ENCODE measurements at regions not wholly inside any gene's neighbourhood (a gene's known extent, or its start where the extent isn't known, plus 50 kb on each side); places are given as distances from the start of the nearest gene placed in this dataset.

- TF ChIP-seq, protein P1, sequence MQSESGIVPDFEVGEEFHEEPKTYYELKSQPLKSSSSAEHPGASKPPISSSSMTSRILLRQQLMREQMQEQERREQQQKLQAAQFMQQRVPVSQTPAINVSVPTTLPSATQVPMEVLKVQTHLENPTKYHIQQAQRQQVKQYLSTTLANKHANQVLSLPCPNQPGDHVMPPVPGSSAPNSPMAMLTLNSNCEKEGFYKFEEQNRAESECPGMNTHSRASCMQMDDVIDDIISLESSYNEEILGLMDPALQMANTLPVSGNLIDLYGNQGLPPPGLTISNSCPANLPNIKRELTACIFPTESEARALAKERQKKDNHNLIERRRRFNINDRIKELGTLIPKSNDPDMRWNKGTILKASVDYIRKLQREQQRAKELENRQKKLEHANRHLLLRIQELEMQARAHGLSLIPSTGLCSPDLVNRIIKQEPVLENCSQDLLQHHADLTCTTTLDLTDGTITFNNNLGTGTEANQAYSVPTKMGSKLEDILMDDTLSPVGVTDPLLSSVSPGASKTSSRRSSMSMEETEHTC (IDR thresholded peaks at IDR 0.05) = no peak
- no peak for TF ChIP-seq SREBF2 (CRISPR knock-in tag; IDR thresholded peaks at IDR 0.05)
- TF ChIP-seq SETDB1 (IDR thresholded peaks at IDR 0.05; ENCODE audit: low read length) = no peak
- no peak for TF ChIP-seq RFX5 (IDR thresholded peaks at IDR 0.05; ENCODE audit: low read depth, low read length)
- TF ChIP-seq NCOR1 (IDR thresholded peaks at IDR 0.05) = no peak
- TF ChIP-seq BRF1 (IDR thresholded peaks at IDR 0.05; ENCODE audit: borderline replicate concordance, extremely low read depth, insufficient read length) = no peak
- no peak for TF ChIP-seq HEY1 (CRISPR knock-in tag; IDR thresholded peaks at IDR 0.05; ENCODE audit: borderline replicate concordance)
- no peak for TF ChIP-seq CREBBP (IDR thresholded peaks at IDR 0.05; ENCODE audit: low read depth, low read length)
- no peak for TF ChIP-seq HDAC8 (tag; IDR thresholded peaks at IDR 0.05)
- no peak for TF ChIP-seq ZNF57 (CRISPR knock-in tag; IDR thresholded peaks at IDR 0.05)
- TF ChIP-seq ZNF165 (CRISPR knock-in tag; IDR thresholded peaks at IDR 0.05; ENCODE audit: borderline replicate concordance) = no peak
- TF ChIP-seq PURB (CRISPR knock-in tag; IDR thresholded peaks at IDR 0.05; ENCODE audit: low read depth) = no peak
- no peak for TF ChIP-seq NFYB (IDR thresholded peaks at IDR 0.05; ENCODE audit: extremely low read depth, insufficient read length)
These were observed 81.7 kb upstream of the RUFY1 start (continued) for GRCh38 chr5:179468696-179469095.

All from K562 (cell line).